Aorta (tissue), 5 donors: ENCODE measurements at regions not wholly inside any gene's neighbourhood (a gene's known extent, or its start where the extent isn't known, plus 50 kb on each side); places are given as distances from the start of the nearest gene placed in this dataset.
"Not testable (repeated sequence)": the region's sequence is repeated elsewhere in the genome, so short reads cannot be mapped to it uniquely, and the experiment has no call there.

Source experiments
- ATAC-seq: fragments of 200-7000 bp; cut with Tn5 transposase; one replicate; pipeline ENCODE4 v1.9.1; 2022; ENCODE audit warnings: moderate library complexity; ENCODE audit not compliant: low FRiP score
- DNase-seq, 2 donors: peaks; one replicate each; pipeline ENCODE4 v3.0.0-alpha.2; 2020
- H3K27ac ChIP-seq, 2 donors: one replicate each; pipeline ENCODE4 v1.5.1; 2013; ENCODE audit warnings: low read length in 2 of 2, mild to moderate bottlenecking in 2 of 2, moderate library complexity in 2 of 2, control low read depth in 1 of 2, inconsistent platforms in 1 of 2, low read depth in 1 of 2
- H3K27me3 ChIP-seq, 2 donors: one replicate each; pipeline ENCODE4 v1.6.1; 2013; ENCODE audit warnings: control low read depth in 1 of 2, low read length in 1 of 2, mild to moderate bottlenecking in 1 of 2, moderate library complexity in 1 of 2; ENCODE audit not compliant: insufficient read depth in 2 of 2, control insufficient read depth in 1 of 2
- H3K36me3 ChIP-seq, 2 donors: one replicate each; pipeline ENCODE4 v1.6.1; 2013; ENCODE audit warnings: control low read depth in 1 of 2, low read length in 1 of 2, mild to moderate bottlenecking in 1 of 2; ENCODE audit not compliant: insufficient read depth in 2 of 2, control insufficient read depth in 1 of 2
- H3K4me1 ChIP-seq, 2 donors: one replicate each; pipeline ENCODE4 v1.6.1; 2013; ENCODE audit warnings: low read length in 2 of 2, control low read depth in 1 of 2, mild to moderate bottlenecking in 1 of 2, moderate library complexity in 1 of 2; ENCODE audit not compliant: insufficient read depth in 2 of 2, control insufficient read depth in 1 of 2
- H3K4me3 ChIP-seq, 2 donors: one replicate each; pipeline ENCODE4 v1.5.1; 2013; ENCODE audit warnings: low read length in 2 of 2, control low read depth in 1 of 2, mild to moderate bottlenecking in 1 of 2
- H3K9me3 ChIP-seq: one replicate; pipeline ENCODE4 v1.6.1; 2013; ENCODE audit warnings: mild to moderate bottlenecking, low read length; ENCODE audit not compliant: control insufficient read depth
- WGBS, 2 donors: extraction: QIAGEN DNeasy Blood & Tissue Kit; methylation state at CpG; one replicate each; pipeline ENCODE4 v1.1.7; 2013; 5-methylcytosine and 5-hydroxymethylcytosine counted together
- intact Hi-C, 2 donors: fragments of 100-400 bp; cut with DNase I; formaldehyde crosslinking; loops; one replicate each; pipeline versions ENCODE4 v1.14.2 to v1.15.0; 2022
- donor health status: healthy with polysubstance abuse.
- donor health status: Bipolar disorder and iron deficiency.
- donor health status: DM: no; HTN: no; CAD: no.
- donor health status: DM: no; HTN: no; CAD: no.
- donor health status: DM: yes; HTN: yes; CAD: no.

GRCh38 chr5:27144456-27144855 lies 106.1 kb upstream of the CDH9 start:
- Histone ChIP-seq H3K27me3 (no peaks in the 10 kb centered on the region), H3K36me3 (no peaks in the 10 kb centered on the region), H3K27ac (no peak overlapping the region), H3K4me3 (no peak overlapping the region), H3K4me1 (no peaks in the 10 kb centered on the region), H3K9me3 (no peaks in the 10 kb centered on the region)
- DNase-seq (no peak), ATAC-seq (no peak)
- intact Hi-C loops = no loop called here
- WGBS, 2 donors = 55 to 56% methylated on average over 2 of the region's 2 CpGs

GRCh38 chr5:27140831-27141230 lies 102.4 kb upstream of the CDH9 start:
- H3K4me3 ChIP-seq = no peak overlapping the region
- ATAC-seq = no peak
- no peaks in the 10 kb centered on the region for H3K36me3 ChIP-seq
- no peaks in the 10 kb centered on the region for H3K4me1 ChIP-seq
- no peaks in the 10 kb centered on the region for H3K9me3 ChIP-seq
- WGBS, 2 donors = 62 to 74% methylated on average over 1 of the region's 1 CpG
- intact Hi-C loops = no loop called here
- no peak for DNase-seq
- no peak overlapping the region for H3K27ac ChIP-seq
- H3K27me3 ChIP-seq = no peaks in the 10 kb centered on the region

- no peak overlapping the region for H3K27ac ChIP-seq
Observed at GRCh38 chr5:27130587-27130986, 92.2 kb upstream of the CDH9 start.

GRCh38 chr5:27129926-27130325 lies 91.5 kb upstream of the CDH9 start:
- ATAC-seq = no peak
- H3K4me3 ChIP-seq = no peak overlapping the region
- no peaks in the 10 kb centered on the region for H3K36me3 ChIP-seq
- intact Hi-C loops = no loop called here
- no peak for DNase-seq
- no peaks in the 10 kb centered on the region for H3K9me3 ChIP-seq
- no peak overlapping the region for H3K27ac ChIP-seq
- 79 to 83% methylated on average over 1 of the region's 1 CpG for WGBS, 2 donors
- H3K27me3 ChIP-seq = no peaks in the 10 kb centered on the region
- no peaks in the 10 kb centered on the region for H3K4me1 ChIP-seq

More at GRCh38 chr5:27130587-27130986, 92.2 kb upstream of the CDH9 start:
- Histone ChIP-seq H3K36me3 (no peaks in the 10 kb centered on the region), H3K27me3 (no peaks in the 10 kb centered on the region), H3K9me3 (no peaks in the 10 kb centered on the region), H3K4me3 (no peak overlapping the region), H3K4me1 (no peaks in the 10 kb centered on the region)
- DNase-seq = no peak
- intact Hi-C loops = no loop called here
- whole genome bisulfite sequencing, 2 donors = 49 to 51% methylated on average over 1 of the region's 1 CpG
- no peak for ATAC-seq

GRCh38 chr5:27125856-27126255 lies 87.5 kb upstream of the CDH9 start:
- intact Hi-C loops = no loop called here
- H3K4me1 ChIP-seq = no peaks in the 10 kb centered on the region
- WGBS, 2 donors = 78 to 82% methylated on average over 2 of the region's 2 CpGs
- no peaks in the 10 kb centered on the region for H3K27me3 ChIP-seq
- no peak for DNase-seq
- H3K4me3 ChIP-seq = no peak overlapping the region
- H3K27ac ChIP-seq = no peak overlapping the region
- no peak for ATAC-seq
- no peaks in the 10 kb centered on the region for H3K36me3 ChIP-seq
- no peaks in the 10 kb centered on the region for H3K9me3 ChIP-seq

GRCh38 chr5:27124590-27124989 lies 86.2 kb upstream of the CDH9 start:
- WGBS, 2 donors = 14 to 19% methylated on average over 3 of the region's 3 CpGs
- Histone ChIP-seq H3K4me1 (no peaks in the 10 kb centered on the region), H3K27me3 (no peaks in the 10 kb centered on the region), H3K4me3 (no peak overlapping the region), H3K27ac (no peak overlapping the region), H3K9me3 (no peaks in the 10 kb centered on the region), H3K36me3 (no peaks in the 10 kb centered on the region)
- intact Hi-C loops = no loop called here
- DNase-seq (no peak), ATAC-seq (no peak)

- H3K36me3 ChIP-seq, H3K9me3 ChIP-seq, H3K27me3 ChIP-seq, ATAC-seq, H3K4me3 ChIP-seq, intact Hi-C loops, DNase-seq, H3K4me1 ChIP-seq, H3K27ac ChIP-seq: not testable (repeated sequence)
- 92 to 95% methylated on average over 25 to 38 of the region's 38 CpGs for WGBS, 2 donors
Observed at GRCh38 chr5:27119736-27120321, 81.4 kb upstream of the CDH9 start.

- no peak for ATAC-seq
- intact Hi-C loops = no loop called here
- Histone ChIP-seq H3K4me1 (no peaks in the 10 kb centered on the region), H3K36me3 (no peaks in the 10 kb centered on the region), H3K27me3 (no peaks in the 10 kb centered on the region), H3K27ac (no peak overlapping the region), H3K4me3 (no peak overlapping the region), H3K9me3 (peaks cover 1% of the 10 kb centered on the region)
- 48 to 51% methylated on average over 2 of the region's 2 CpGs for WGBS, 2 donors
- no peak for DNase-seq
Observed at GRCh38 chr5:27103486-27103885, 65.1 kb upstream of the CDH9 start.

GRCh38 chr5:27095761-27096160 lies 57.4 kb upstream of the CDH9 start:
- H3K4me3 ChIP-seq, H3K9me3 ChIP-seq, ATAC-seq, H3K4me1 ChIP-seq, H3K27ac ChIP-seq, DNase-seq, H3K36me3 ChIP-seq, H3K27me3 ChIP-seq, intact Hi-C loops: not testable (repeated sequence)
- WGBS, 2 donors = 92 to 96% methylated on average over 16 of the region's 16 CpGs
